WTC11 (cell line): ENCODE measurements at regions not wholly inside any gene's neighbourhood (a gene's known extent, or its start where the extent isn't known, plus 50 kb on each side); places are given as distances from the start of the nearest gene placed in this dataset.

Experiments used
- ELF4 ChIP-seq: sonication (generic); formaldehyde crosslinking; IDR thresholded peaks from 2 replicates; pipeline ENCODE4 v1.8.1; 2022; ENCODE audit warnings: low read depth, mild to moderate bottlenecking, moderate library complexity, missing genetic modification reagents
- FOXJ3 ChIP-seq: sonication (generic); formaldehyde crosslinking; IDR thresholded peaks from 2 replicates; pipeline ENCODE4 v1.9.0; 2021; ENCODE audit warnings: missing genetic modification reagents, mild to moderate bottlenecking, borderline replicate concordance
- FOXK1 ChIP-seq: sonication (generic); formaldehyde crosslinking; IDR thresholded peaks from 2 replicates; pipeline ENCODE4 v1.8.0; 2022; ENCODE audit warnings: mild to moderate bottlenecking, moderate library complexity, missing genetic modification reagents
- JUN ChIP-seq: sonication (generic); formaldehyde crosslinking; IDR thresholded peaks from 2 replicates; pipeline ENCODE4 v1.8.0; 2023; ENCODE audit warnings: mild to moderate bottlenecking, missing genetic modification reagents
- NR2C2 ChIP-seq: sonication (generic); formaldehyde crosslinking; IDR thresholded peaks from 2 replicates; pipeline ENCODE4 v1.8.0; 2022; ENCODE audit warnings: mild to moderate bottlenecking, missing genetic modification reagents
- SMAD3 ChIP-seq: sonication (generic); formaldehyde crosslinking; IDR thresholded peaks from 2 replicates; pipeline ENCODE4 v1.8.0; 2022; ENCODE audit warnings: missing genetic modification reagents, mild to moderate bottlenecking, borderline replicate concordance
- SMAD4 ChIP-seq: sonication (generic); formaldehyde crosslinking; IDR thresholded peaks from 2 replicates; pipeline ENCODE4 v1.8.0; 2022; ENCODE audit warnings: mild to moderate bottlenecking, missing genetic modification reagents
- ZNF138 ChIP-seq: sonication (generic); formaldehyde crosslinking; conservative IDR thresholded peaks from 2 replicates; pipeline ENCODE4 v1.8.1; 2022; ENCODE audit warnings: mild to moderate bottlenecking, moderate library complexity, missing genetic modification reagents
- ZNF263 ChIP-seq: sonication (generic); formaldehyde crosslinking; IDR thresholded peaks from 2 replicates; pipeline ENCODE4 v1.8.1; 2022; ENCODE audit warnings: low read depth, mild to moderate bottlenecking, moderate library complexity, missing genetic modification reagents
- ZNF317 ChIP-seq: sonication (generic); formaldehyde crosslinking; IDR thresholded peaks from 2 replicates; pipeline ENCODE4 v1.8.1; 2023; ENCODE audit warnings: low read depth, mild to moderate bottlenecking, moderate library complexity, missing genetic modification reagents, borderline replicate concordance
- TF ChIP-seq, protein P1 (sequence below): fragments of 250-450 bp; sonication (Bioruptor Pico); IDR thresholded peaks from 2 replicates; pipeline ENCODE4 v2.1.2; 2022; ENCODE audit warnings: mild to moderate bottlenecking, moderate library complexity
- TF ChIP-seq, protein P2 (sequence below): fragments of 200-600 bp; IDR thresholded peaks from 2 replicates; pipeline ENCODE4 v1.8.0; 2022; ENCODE audit warnings: antibody characterized with exemption
- TF ChIP-seq, protein P3 (sequence below): sonication (generic); formaldehyde crosslinking; IDR thresholded peaks from 2 replicates; pipeline ENCODE4 v1.8.1; 2023; ENCODE audit warnings: mild to moderate bottlenecking, missing genetic modification reagents, borderline replicate concordance
- TF ChIP-seq, protein P4 (sequence below): sonication (generic); formaldehyde crosslinking; IDR thresholded peaks from 2 replicates; pipeline ENCODE4 v1.8.0; 2022; ENCODE audit warnings: mild to moderate bottlenecking, missing genetic modification reagents

DNA sequence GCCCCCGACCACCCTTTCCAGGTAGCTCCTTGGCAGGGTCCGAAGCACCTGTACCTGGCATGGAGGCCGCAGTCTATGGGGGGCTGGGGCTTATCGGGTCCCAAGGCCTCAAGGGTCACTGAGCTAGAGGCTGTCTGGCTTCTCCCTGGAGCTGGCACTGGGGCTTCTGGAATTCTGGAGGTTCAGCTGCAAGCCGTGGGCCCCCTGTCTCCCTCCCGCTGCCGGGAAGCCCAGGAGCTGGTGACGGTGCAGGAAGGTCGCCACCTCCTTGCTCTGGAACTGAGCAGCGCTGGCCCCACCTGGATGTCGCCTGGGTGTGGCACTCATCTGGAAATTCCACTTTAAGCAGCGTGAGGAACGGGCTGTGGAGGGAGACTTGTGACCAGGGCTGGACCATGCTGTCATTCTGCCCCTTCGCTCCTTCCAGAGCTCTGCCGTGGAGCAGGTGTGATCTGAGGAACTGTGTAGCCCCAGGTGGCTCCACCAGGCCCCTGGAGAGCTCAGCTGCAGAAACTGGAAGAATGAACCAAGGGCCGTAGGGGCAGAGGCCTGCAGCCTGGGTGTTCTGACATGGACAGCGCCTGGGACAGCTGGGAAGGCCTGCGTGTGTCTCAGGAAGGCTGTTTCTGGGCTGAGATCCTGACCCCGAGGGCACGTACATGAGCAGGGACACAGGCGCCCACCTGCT lies 129.7 kb upstream of the PPP2R2D start:
- TF ChIP-seq, protein P1, sequence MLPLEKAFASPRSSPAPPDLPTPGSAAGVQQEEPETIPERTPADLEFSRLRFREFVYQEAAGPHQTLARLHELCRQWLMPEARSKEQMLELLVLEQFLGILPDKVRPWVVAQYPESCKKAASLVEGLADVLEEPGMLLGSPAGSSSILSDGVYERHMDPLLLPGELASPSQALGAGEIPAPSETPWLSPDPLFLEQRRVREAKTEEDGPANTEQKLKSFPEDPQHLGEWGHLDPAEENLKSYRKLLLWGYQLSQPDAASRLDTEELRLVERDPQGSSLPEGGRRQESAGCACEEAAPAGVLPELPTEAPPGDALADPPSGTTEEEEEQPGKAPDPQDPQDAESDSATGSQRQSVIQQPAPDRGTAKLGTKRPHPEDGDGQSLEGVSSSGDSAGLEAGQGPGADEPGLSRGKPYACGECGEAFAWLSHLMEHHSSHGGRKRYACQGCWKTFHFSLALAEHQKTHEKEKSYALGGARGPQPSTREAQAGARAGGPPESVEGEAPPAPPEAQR (CRISPR knock-in tag): no peak
- TF ChIP-seq, protein P2, sequence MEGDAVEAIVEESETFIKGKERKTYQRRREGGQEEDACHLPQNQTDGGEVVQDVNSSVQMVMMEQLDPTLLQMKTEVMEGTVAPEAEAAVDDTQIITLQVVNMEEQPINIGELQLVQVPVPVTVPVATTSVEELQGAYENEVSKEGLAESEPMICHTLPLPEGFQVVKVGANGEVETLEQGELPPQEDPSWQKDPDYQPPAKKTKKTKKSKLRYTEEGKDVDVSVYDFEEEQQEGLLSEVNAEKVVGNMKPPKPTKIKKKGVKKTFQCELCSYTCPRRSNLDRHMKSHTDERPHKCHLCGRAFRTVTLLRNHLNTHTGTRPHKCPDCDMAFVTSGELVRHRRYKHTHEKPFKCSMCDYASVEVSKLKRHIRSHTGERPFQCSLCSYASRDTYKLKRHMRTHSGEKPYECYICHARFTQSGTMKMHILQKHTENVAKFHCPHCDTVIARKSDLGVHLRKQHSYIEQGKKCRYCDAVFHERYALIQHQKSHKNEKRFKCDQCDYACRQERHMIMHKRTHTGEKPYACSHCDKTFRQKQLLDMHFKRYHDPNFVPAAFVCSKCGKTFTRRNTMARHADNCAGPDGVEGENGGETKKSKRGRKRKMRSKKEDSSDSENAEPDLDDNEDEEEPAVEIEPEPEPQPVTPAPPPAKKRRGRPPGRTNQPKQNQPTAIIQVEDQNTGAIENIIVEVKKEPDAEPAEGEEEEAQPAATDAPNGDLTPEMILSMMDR: no peak
- TF ChIP-seq SMAD4 (CRISPR knock-in tag) (no peak), ZNF317 (no peak), ZNF263 (CRISPR knock-in tag) (no peak), FOXK1 (no peak), FOXJ3 (CRISPR knock-in tag) (no peak), ZNF138 (CRISPR knock-in tag) (no peak), NR2C2 (CRISPR knock-in tag) (no peak), JUN (CRISPR knock-in tag) (no peak), ELF4 (CRISPR knock-in tag) (no peak), SMAD3 (CRISPR knock-in tag) (no peak)
- TF ChIP-seq, protein P3, sequence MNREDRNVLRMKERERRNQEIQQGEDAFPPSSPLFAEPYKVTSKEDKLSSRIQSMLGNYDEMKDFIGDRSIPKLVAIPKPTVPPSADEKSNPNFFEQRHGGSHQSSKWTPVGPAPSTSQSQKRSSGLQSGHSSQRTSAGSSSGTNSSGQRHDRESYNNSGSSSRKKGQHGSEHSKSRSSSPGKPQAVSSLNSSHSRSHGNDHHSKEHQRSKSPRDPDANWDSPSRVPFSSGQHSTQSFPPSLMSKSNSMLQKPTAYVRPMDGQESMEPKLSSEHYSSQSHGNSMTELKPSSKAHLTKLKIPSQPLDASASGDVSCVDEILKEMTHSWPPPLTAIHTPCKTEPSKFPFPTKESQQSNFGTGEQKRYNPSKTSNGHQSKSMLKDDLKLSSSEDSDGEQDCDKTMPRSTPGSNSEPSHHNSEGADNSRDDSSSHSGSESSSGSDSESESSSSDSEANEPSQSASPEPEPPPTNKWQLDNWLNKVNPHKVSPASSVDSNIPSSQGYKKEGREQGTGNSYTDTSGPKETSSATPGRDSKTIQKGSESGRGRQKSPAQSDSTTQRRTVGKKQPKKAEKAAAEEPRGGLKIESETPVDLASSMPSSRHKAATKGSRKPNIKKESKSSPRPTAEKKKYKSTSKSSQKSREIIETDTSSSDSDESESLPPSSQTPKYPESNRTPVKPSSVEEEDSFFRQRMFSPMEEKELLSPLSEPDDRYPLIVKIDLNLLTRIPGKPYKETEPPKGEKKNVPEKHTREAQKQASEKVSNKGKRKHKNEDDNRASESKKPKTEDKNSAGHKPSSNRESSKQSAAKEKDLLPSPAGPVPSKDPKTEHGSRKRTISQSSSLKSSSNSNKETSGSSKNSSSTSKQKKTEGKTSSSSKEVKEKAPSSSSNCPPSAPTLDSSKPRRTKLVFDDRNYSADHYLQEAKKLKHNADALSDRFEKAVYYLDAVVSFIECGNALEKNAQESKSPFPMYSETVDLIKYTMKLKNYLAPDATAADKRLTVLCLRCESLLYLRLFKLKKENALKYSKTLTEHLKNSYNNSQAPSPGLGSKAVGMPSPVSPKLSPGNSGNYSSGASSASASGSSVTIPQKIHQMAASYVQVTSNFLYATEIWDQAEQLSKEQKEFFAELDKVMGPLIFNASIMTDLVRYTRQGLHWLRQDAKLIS (CRISPR knock-in tag): no peak
- TF ChIP-seq, protein P4, sequence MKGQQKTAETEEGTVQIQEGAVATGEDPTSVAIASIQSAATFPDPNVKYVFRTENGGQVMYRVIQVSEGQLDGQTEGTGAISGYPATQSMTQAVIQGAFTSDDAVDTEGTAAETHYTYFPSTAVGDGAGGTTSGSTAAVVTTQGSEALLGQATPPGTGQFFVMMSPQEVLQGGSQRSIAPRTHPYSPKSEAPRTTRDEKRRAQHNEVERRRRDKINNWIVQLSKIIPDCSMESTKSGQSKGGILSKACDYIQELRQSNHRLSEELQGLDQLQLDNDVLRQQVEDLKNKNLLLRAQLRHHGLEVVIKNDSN (CRISPR knock-in tag): no peak
